HFFc6 (cell line): ENCODE measurements at regions not wholly inside any gene's neighbourhood (a gene's known extent, or its start where the extent isn't known, plus 50 kb on each side); places are given as distances from the start of the nearest gene placed in this dataset.

Source experiments
- DNase-seq: peaks from one replicate; pipeline ENCODE4 v3.0.0-alpha.2; 2018
- H3K27ac Mint-ChIP-seq: 2 replicates; pipeline ENCODE4 v1.8.0; 2020; ENCODE audit warnings: mild to moderate bottlenecking, mixed read lengths
- H3K27me3 Mint-ChIP-seq: 2 replicates; pipeline ENCODE4 v1.8.0; 2021; ENCODE audit warnings: mild to moderate bottlenecking, moderate library complexity, mixed read lengths; ENCODE audit not compliant: insufficient read depth
- H3K36me3 Mint-ChIP-seq: 2 replicates; pipeline ENCODE4 v1.8.0; 2021; ENCODE audit warnings: low read depth, mixed read lengths
- H3K4me1 Mint-ChIP-seq: 2 replicates; pipeline ENCODE4 v1.8.0; 2020; ENCODE audit warnings: low read depth, mixed read lengths
- H3K4me3 Mint-ChIP-seq: 2 replicates; pipeline ENCODE4 v1.8.0; 2020; ENCODE audit warnings: mild to moderate bottlenecking, moderate library complexity, mixed read lengths
- H3K9me3 Mint-ChIP-seq: 2 replicates; pipeline ENCODE4 v1.8.0; 2020; ENCODE audit warnings: mild to moderate bottlenecking, mixed read lengths
- CTCF ChIP-seq: fragments of 200-600 bp; sonication (generic); IDR thresholded peaks from 2 replicates; pipeline ENCODE4 v1.5.0; 2021; ENCODE audit warnings: antibody characterized with exemption, mild to moderate bottlenecking

GRCh38 chr1:217059401-217059800, 336.2 kb upstream of the ESRRG start:
- DNase-seq = no peak
- no peak for TF ChIP-seq CTCF
- H3K4me1 Mint-ChIP-seq = no peaks in the 10 kb centered on the region
- no peak overlapping the region for H3K27ac Mint-ChIP-seq
- H3K4me3 Mint-ChIP-seq = no peak overlapping the region
- no peaks in the 10 kb centered on the region for H3K27me3 Mint-ChIP-seq
- no peaks in the 10 kb centered on the region for H3K36me3 Mint-ChIP-seq
- peaks cover 28% of the 10 kb centered on the region for H3K9me3 Mint-ChIP-seq

- Mint-ChIP-seq H3K36me3 (no peaks in the 10 kb centered on the region), H3K27me3 (no peaks in the 10 kb centered on the region), H3K4me1 (no peaks in the 10 kb centered on the region), H3K4me3 (no peak overlapping the region), H3K9me3 (peaks cover 58% of the 10 kb centered on the region), H3K27ac (no peak overlapping the region)
- TF ChIP-seq CTCF = no peak
- no peak for DNase-seq
Observed at GRCh38 chr1:217053676-217054075, 330.4 kb upstream of the ESRRG start.

GRCh38 chr1:217052626-217053025, 329.4 kb upstream of the ESRRG start:
- Mint-ChIP-seq H3K36me3 (no peaks in the 10 kb centered on the region), H3K27ac (no peak overlapping the region), H3K4me3 (no peak overlapping the region), H3K9me3 (peaks cover 65% of the 10 kb centered on the region), H3K4me1 (no peaks in the 10 kb centered on the region), H3K27me3 (no peaks in the 10 kb centered on the region; the same call in 1 of the 2 replicates)
- DNase-seq = no peak
- no peak for TF ChIP-seq CTCF

GRCh38 chr1:217052196-217052595, 329.0 kb upstream of the ESRRG start:
- H3K27me3 Mint-ChIP-seq = no peaks in the 10 kb centered on the region; the same call in 1 of the 2 replicates
- H3K4me1 Mint-ChIP-seq = no peaks in the 10 kb centered on the region
- TF ChIP-seq CTCF = no peak
- DNase-seq = no peak
- no peak overlapping the region for H3K27ac Mint-ChIP-seq
- no peak overlapping the region for H3K4me3 Mint-ChIP-seq
- H3K36me3 Mint-ChIP-seq = no peaks in the 10 kb centered on the region
- peaks cover 68% of the 10 kb centered on the region for H3K9me3 Mint-ChIP-seq

GRCh38 chr1:217049721-217050120, 326.5 kb upstream of the ESRRG start:
- TF ChIP-seq CTCF = no peak
- Mint-ChIP-seq H3K27me3 (no peaks in the 10 kb centered on the region; the same call in 1 of the 2 replicates), H3K4me1 (no peaks in the 10 kb centered on the region), H3K9me3 (peaks cover 56% of the 10 kb centered on the region), H3K4me3 (no peak overlapping the region), H3K36me3 (no peaks in the 10 kb centered on the region), H3K27ac (no peak overlapping the region)
- no peak for DNase-seq

GRCh38 chr1:217049081-217049480, 325.9 kb upstream of the ESRRG start:
- DNase-seq = no peak
- Mint-ChIP-seq H3K36me3 (no peaks in the 10 kb centered on the region), H3K27me3 (no peaks in the 10 kb centered on the region; the same call in 1 of the 2 replicates), H3K27ac (no peak overlapping the region), H3K4me3 (no peak overlapping the region), H3K9me3 (peaks cover 58% of the 10 kb centered on the region), H3K4me1 (no peaks in the 10 kb centered on the region)
- TF ChIP-seq CTCF = no peak
